ENCODE measurements at regions not wholly inside any gene's neighbourhood (a gene's known extent, or its start where the extent isn't known, plus 50 kb on each side); places are given as distances from the start of the nearest gene placed in this dataset.

GRCh38 chr2:215707608-215708007, 271.7 kb upstream of the FN1 start:
- Histone ChIP-seq H3K4ac (replicated peaks; ENCODE audit: insufficient read length, low read depth, low read length) (no peak overlapping the region), H4K8ac (ENCODE audit: extremely low read depth, insufficient read depth, low read length) (no peak overlapping the region), H3K23me2 (ENCODE audit: low read depth, low read length) (no peaks in the 10 kb centered on the region; the same call in 1 of the 2 replicates), H2BK15ac (ENCODE audit: low read length) (no peak overlapping the region), H4K20me1 (replicated peaks in 1 of 2; ENCODE audit: control insufficient read depth in 1 of 2, insufficient read depth in 2 of 2, low read length in 2 of 2) (no peaks in the 10 kb centered on the region), H3K27me3 (replicated peaks in 1 of 4; ENCODE audit: control insufficient read depth in 3 of 4, extremely low read depth in 1 of 4, insufficient read depth in 3 of 4, low read length in 3 of 4) (no peaks in the 10 kb centered on the region), H2BK20ac (ENCODE audit: low read length) (no peak overlapping the region), H2AK5ac (ENCODE audit: low read depth, low read length) (no peak overlapping the region), H3K36me3 (ENCODE audit: control insufficient read depth in 2 of 4, insufficient read depth in 4 of 4, low read length in 3 of 4) (no peaks in the 10 kb centered on the region), H3K4me2 (ENCODE audit: insufficient read depth in 1 of 2, low read depth in 2 of 2, low read length in 2 of 2) (no peak overlapping the region), H3K9me3 (ENCODE audit: insufficient read depth in 2 of 2, low read depth in 1 of 2, low read length in 1 of 2) (no peaks in the 10 kb centered on the region; a peak in 1 of 4 replicates), H2BK5ac (ENCODE audit: low read depth, low read length) (no peak overlapping the region), H3K23ac (ENCODE audit: insufficient read length) (no peak overlapping the region), H3K4me1 (replicated peaks in 1 of 4; ENCODE audit: control insufficient read depth in 3 of 4, insufficient read depth in 4 of 4, low read length in 3 of 4) (no peaks in the 10 kb centered on the region), H2BK120ac (replicated peaks; ENCODE audit: low read depth, low read length) (no peak overlapping the region), H3K27ac (ENCODE audit: low read depth, low read length) (no peak overlapping the region), H3K18ac (ENCODE audit: extremely low read depth, low read length) (no peak overlapping the region), H2BK12ac (ENCODE audit: low read depth, low read length) (no peak overlapping the region), H3K79me1 (ENCODE audit: low read depth, low read length) (no peaks in the 10 kb centered on the region), H4K5ac (ENCODE audit: insufficient read length, low read depth, low read length) (no peak overlapping the region), H3K79me2 (ENCODE audit: control insufficient read depth in 1 of 2, insufficient read depth in 2 of 2, low read length in 2 of 2) (no peaks in the 10 kb centered on the region), H3K56ac (replicated peaks; ENCODE audit: insufficient read length, low read depth, low read length) (no peak overlapping the region), H3K4me3 (ENCODE audit: extremely low read depth in 1 of 4, insufficient read depth in 2 of 4, low read depth in 3 of 4, low read length in 4 of 4) (no peak overlapping the region), H3K9ac (replicated peaks in 1 of 4; ENCODE audit: extremely low read depth in 1 of 4, low read depth in 3 of 4, low read length in 3 of 4) (no peak overlapping the region), H4K91ac (replicated peaks; ENCODE audit: insufficient read length, low read length) (no peak overlapping the region), H2AFZ (ENCODE audit: low read length) (no peak overlapping the region), H3K14ac (ENCODE audit: insufficient read length) (no peak overlapping the region)
- POLR2A ChIA-PET (ENCODE audit: partially characterized antibody), result no interaction called here
- CTCF ChIA-PET (ENCODE audit: partially characterized antibody), result no interaction called here
- DNase-seq (ENCODE audit: low read depth in 1 of 2, low spot score in 2 of 2) (no peak), FAIRE-seq (no peak)
- 98% methylated on average over 7 of the region's 7 CpGs; no CpG with 5 or more reads in 1 of the 2 experiments for WGBS, 2 experiments (ENCODE audit: extremely low coverage in 1 of 2, insufficient coverage in 1 of 2, insufficient read length in 1 of 2, insufficient replicate concordance in 2 of 2, low coverage in 1 of 2, low lambda C conversion rate in 2 of 2, missing lambda C conversion rate in 1 of 2)
- TF ChIP-seq JUND (IDR thresholded peaks at IDR 0.05; ENCODE audit: low read length), result no peak
- no peak for TF ChIP-seq POLR2A (IDR thresholded peaks at IDR 0.05; ENCODE audit: control extremely low read depth in 1 of 2, low read depth in 2 of 2, low read length in 2 of 2)
- no peak for TF ChIP-seq TAF1 (IDR thresholded peaks at IDR 0.05; ENCODE audit: low read depth, low read length)
- TF ChIP-seq GTF2F1 (IDR thresholded peaks at IDR 0.05; ENCODE audit: borderline replicate concordance, low read depth, low read length), result no peak
- TF ChIP-seq CTCF (IDR thresholded peaks at IDR 0.05; ENCODE audit: control extremely low read depth in 1 of 3, insufficient read depth in 1 of 3, low read depth in 1 of 3, low read length in 3 of 3), result no peak
- TF ChIP-seq ATF3 (IDR thresholded peaks at IDR 0.05; ENCODE audit: insufficient read depth, low read depth, low read length), result no peak
- TF ChIP-seq POLR2AphosphoS5 (IDR thresholded peaks at IDR 0.05; ENCODE audit: low read depth, low read length), result no peak
- no peak for TF ChIP-seq CREB1 (IDR thresholded peaks at IDR 0.05)

Data from H1 (cell line).